Tibial artery (tissue), 4 donors: ENCODE measurements at regions not wholly inside any gene's neighbourhood (a gene's known extent, or its start where the extent isn't known, plus 50 kb on each side); places are given as distances from the start of the nearest gene placed in this dataset.
A peak's percentile ranks its signal among the peaks of the same experiment; 100 is the strongest.

Experiments used
- DNase-seq, 2 donors: peaks; one replicate each; pipeline ENCODE4 v3.0.0-alpha.2; 2019
- H3K27ac ChIP-seq, 2 donors: fragments of 200-600 bp; sonication (generic) in 1 of 2; 1 replicate in 1 of 2; 2 replicates in 1 of 2; pipeline ENCODE4 v1.5.1; 2018 to 2019; ENCODE audit warnings: mild to moderate bottlenecking in 1 of 2
- H3K27me3 ChIP-seq, 2 donors: fragments of 200-600 bp; sonication (generic) in 1 of 2; one replicate each; pipeline versions ENCODE4 v1.5.1 to v1.6.0; 2016 to 2019
- H3K36me3 ChIP-seq, 3 donors: fragments of 200-600 bp; sonication (generic) in 2 of 3; one replicate each; pipeline ENCODE4 v1.5.1; 2016 to 2019; ENCODE audit warnings: mild to moderate bottlenecking in 2 of 3
- H3K4me1 ChIP-seq, 4 donors: fragments of 200-600 bp; sonication (generic) in 2 of 4; 1 replicate in 3 of 4; 2 replicates in 1 of 4; pipeline ENCODE4 v1.5.1; 2016 to 2019
- H3K4me3 ChIP-seq, 2 donors: fragments of 200-600 bp; sonication (generic) in 1 of 2; 1 replicate in 1 of 2; 2 replicates in 1 of 2; pipeline ENCODE4 v1.5.1; 2018 to 2019; ENCODE audit warnings: mild to moderate bottlenecking in 2 of 2
- H3K9me3 ChIP-seq, 3 donors: fragments of 200-600 bp; sonication (generic) in 1 of 3; one replicate each; pipeline ENCODE4 v1.5.1; 2016 to 2019
- intact Hi-C: fragments of 100-400 bp; cut with DNase I; formaldehyde crosslinking; loops from one replicate; pipeline ENCODE4 v1.15.0; 2023; ENCODE audit warnings: low total_unique reads
- TF ChIP-seq, protein P1 (sequence below), 2 experiments: fragments of 200-600 bp in 1 of 2; fragments of 450-650 bp in 1 of 2; IDR thresholded peaks; one replicate each; pipeline ENCODE4 v1.5.1; 2017 to 2019; ENCODE audit warnings: antibody characterized with exemption in 2 of 2, mild to moderate bottlenecking in 1 of 2, moderate library complexity in 1 of 2

DNA sequence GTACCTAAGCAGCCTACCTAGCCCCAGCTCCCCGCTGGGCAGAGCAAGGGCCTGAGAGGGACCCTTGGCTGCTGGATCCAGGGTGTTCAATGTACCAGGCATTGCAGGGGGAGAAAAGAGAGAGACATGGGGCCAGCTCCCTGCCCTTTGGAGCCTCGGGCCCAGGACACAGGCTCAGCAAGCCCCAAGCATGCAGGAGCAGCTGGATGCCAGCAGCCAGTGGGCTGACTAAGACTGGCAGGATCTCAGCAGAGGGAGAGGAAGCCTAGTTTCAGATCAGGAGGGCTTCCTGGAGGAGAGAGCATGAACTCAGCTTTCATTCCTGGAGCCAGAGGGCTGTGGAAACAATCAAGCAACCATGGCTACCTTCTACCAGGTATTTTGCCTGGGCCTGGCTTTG is 82.0 kb upstream of the NKD1 start:
- Histone ChIP-seq H3K27me3 (peaks cover 0 to 17% of the 10 kb centered on the region in 2 donors), H3K4me1 (peaks cover 0 to 11% (median 8%) of the 10 kb centered on the region in 4 donors), H3K4me3 (no peak overlapping the region), H3K27ac (no peak overlapping the region), H3K36me3 (no peaks in the 10 kb centered on the region), H3K9me3 (no peaks in the 10 kb centered on the region)
- TF ChIP-seq, protein P1, sequence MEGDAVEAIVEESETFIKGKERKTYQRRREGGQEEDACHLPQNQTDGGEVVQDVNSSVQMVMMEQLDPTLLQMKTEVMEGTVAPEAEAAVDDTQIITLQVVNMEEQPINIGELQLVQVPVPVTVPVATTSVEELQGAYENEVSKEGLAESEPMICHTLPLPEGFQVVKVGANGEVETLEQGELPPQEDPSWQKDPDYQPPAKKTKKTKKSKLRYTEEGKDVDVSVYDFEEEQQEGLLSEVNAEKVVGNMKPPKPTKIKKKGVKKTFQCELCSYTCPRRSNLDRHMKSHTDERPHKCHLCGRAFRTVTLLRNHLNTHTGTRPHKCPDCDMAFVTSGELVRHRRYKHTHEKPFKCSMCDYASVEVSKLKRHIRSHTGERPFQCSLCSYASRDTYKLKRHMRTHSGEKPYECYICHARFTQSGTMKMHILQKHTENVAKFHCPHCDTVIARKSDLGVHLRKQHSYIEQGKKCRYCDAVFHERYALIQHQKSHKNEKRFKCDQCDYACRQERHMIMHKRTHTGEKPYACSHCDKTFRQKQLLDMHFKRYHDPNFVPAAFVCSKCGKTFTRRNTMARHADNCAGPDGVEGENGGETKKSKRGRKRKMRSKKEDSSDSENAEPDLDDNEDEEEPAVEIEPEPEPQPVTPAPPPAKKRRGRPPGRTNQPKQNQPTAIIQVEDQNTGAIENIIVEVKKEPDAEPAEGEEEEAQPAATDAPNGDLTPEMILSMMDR (IDR thresholded peaks at IDR 0.05), result no peak
- DNase-seq, result no peak
- intact Hi-C loops, result no loop called here

DNA sequence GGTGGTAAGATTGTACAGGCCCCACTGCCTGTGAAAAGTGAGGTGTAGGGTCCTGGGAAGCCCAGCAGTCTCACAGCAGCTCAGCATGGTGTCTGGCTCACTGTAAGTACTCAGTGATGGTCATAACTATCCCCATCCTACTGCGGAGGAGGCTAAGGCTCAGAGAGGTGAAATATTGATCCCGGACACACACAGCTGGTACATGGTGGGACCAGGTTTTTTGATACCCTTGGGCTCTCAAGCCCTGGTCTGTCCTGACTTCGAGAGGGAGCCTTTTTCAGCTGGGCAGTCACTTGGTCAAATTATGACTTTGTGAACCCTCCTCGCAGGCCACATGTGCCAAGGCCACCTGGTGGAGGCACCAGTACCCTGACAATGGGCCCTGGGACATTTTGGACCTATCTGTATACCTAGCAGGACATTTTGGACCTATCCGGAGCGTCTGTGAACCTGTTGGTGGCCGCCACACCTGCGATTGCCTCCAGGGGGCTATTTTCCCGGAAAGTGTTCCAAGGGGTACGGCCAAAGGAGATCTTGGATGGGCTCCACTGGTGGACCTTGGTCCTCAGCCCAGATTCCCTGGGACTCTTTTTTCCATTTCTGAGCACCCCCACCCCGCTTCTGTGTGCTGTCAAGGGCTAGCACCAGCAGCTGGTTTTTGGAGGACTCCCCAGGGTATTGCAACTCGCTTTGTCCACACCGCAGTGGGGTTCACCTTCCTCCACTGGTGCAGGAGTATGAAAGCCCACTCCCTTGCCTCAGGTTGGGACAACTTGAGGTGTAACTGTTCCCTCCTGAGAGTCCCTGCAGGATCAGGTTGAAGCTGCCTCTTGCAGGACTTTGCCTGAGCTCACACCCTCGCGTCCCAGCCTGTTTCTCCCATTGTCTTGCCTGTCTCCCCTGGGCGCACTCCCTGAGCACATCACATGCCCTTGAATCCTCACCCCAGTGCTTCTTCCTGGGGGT is 83.6 kb upstream of the NKD1 start:
- Histone ChIP-seq H3K9me3 (no peaks in the 10 kb centered on the region), H3K4me1 (peaks cover 0 to 11% (median 8%) of the 10 kb centered on the region in 4 donors), H3K4me3 (no peak overlapping the region), H3K27ac (no peak overlapping the region), H3K27me3 (peaks cover 0 to 23% of the 10 kb centered on the region in 2 donors), H3K36me3 (no peaks in the 10 kb centered on the region)
- DNase-seq, result peak in 1 of 2 donors; percentile 45
- TF ChIP-seq, protein P1 (IDR thresholded peaks at IDR 0.05), result no peak
- intact Hi-C loops, result no loop called here

DNA sequence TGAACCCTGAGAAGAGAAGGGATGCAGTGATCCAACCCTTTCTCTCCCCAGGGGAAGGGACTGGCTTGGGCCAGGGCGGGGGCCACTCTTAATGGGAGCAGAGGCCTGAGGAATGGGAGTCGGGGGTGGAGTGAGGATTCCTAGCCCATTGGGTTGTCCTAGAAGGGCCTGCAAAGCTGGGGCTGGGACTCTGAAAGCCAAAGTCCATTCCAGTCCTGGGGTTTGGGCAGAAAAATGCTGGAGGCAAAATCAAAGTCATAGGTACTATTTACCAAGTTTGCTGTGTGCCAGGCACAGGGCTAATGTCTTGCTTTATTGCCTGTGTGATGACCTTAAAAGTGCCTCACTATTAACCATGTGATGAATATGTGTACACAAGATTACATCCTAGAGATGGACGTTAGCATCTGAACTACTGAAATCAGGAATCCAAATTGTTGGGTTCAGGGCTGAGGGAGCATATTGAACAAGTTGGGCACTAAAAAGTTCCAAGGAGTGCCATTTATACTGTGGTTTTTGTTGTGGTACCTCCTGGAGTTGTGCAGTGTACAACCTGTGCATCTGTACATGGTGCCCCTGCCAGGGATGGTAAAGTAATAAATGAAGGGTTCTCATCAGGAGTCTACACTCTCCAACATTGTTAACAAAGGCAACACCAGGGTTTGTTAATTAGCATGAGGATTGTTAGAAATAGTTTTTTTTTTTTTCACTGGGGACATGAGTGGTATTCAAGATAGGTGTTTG is 84.4 kb upstream of the NKD1 start:
- Histone ChIP-seq H3K27ac (no peak overlapping the region), H3K9me3 (no peaks in the 10 kb centered on the region), H3K27me3 (peaks cover 0 to 23% of the 10 kb centered on the region in 2 donors), H3K36me3 (no peaks in the 10 kb centered on the region), H3K4me3 (no peak overlapping the region), H3K4me1 (peaks cover 0 to 11% (median 8%) of the 10 kb centered on the region in 4 donors)
- peak in 1 of 2 donors; percentile 29 for DNase-seq
- TF ChIP-seq, protein P1 (IDR thresholded peaks at IDR 0.05), result no peak
- intact Hi-C loops, result no loop called here

DNA sequence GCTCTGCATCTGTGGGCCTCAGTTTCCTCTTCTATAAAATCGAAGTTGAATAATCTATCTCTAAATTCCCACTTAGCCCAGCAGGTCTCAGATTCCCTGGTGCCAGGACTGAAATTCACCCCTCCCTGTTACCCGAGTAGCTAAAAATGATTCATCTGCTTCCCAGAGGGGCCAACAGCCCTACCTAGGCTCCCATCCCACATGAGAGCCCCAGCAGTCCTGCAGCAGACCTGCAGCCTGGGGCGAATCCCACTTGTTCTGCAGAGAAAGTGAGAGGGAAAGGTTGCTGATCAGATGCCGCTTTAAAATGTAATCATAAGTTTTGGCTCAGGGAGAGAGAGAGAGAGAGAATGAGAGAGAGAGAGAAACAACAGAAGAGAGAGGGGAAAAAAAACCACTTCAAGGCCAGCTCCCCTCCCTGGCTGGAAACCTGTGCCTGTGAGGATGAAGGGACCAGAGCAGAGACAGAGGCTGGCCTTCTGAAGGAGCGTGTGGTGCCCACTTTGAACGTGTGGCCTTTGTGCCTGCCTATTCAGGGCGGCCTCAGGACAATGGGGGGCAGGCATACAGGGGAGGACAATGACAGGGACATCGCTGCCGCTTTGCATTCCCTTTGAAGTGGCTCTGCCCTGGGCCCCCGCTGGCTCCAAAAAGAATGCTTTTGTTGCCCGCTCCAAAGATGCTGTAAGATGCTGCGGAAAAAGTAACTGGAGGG is 85.2 kb upstream of the NKD1 start:
- no peak overlapping the region for H3K4me3 ChIP-seq
- H3K27me3 ChIP-seq, result peaks cover 0 to 23% of the 10 kb centered on the region in 2 donors
- peak in 1 of 2 donors; percentile 20 for DNase-seq
- H3K4me1 ChIP-seq, result peaks cover 0 to 5% (median 4%) of the 10 kb centered on the region in 4 donors
- H3K27ac ChIP-seq, result no peak overlapping the region
- no peaks in the 10 kb centered on the region for H3K36me3 ChIP-seq
- TF ChIP-seq, protein P1 (IDR thresholded peaks at IDR 0.05), result no peak
- H3K9me3 ChIP-seq, result no peaks in the 10 kb centered on the region
- intact Hi-C loops, result no loop called here

DNA sequence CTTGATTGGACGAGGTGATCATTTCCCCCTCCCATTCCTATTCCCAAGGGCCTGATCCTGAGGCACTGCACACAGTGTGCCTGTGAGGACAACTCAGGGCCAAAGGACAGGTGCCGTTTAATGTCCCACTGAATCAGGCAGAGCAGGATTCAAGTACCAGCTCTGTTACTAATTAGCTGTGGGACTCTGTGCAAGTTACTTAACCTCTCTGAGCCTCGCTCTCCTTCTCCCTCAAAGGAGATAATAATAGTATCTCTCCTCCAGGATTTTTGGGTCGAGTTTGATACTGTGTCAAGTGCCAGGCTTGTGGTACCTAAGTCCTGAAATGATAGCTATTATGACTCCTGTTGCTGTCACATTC is 86.8 kb upstream of the NKD1 start:
- no peak overlapping the region for H3K27ac ChIP-seq
- intact Hi-C loops, result no loop called here
- no peaks in the 10 kb centered on the region for H3K36me3 ChIP-seq
- no peak for DNase-seq
- H3K9me3 ChIP-seq, result no peaks in the 10 kb centered on the region
- no peak overlapping the region for H3K4me3 ChIP-seq
- peaks cover 0 to 21% of the 10 kb centered on the region in 2 donors for H3K27me3 ChIP-seq
- TF ChIP-seq, protein P1 (IDR thresholded peaks at IDR 0.05), result no peak
- no peaks in the 10 kb centered on the region for H3K4me1 ChIP-seq
